ENCODE measurements at regions not wholly inside any gene's neighbourhood (a gene's known extent, or its start where the extent isn't known, plus 50 kb on each side); places are given as distances from the start of the nearest gene placed in this dataset.

GRCh38 chr10:8586504-8586903 is 532.0 kb downstream of the GATA3 start:
- ChIA-PET CTCF (no interaction called here), POLR2A (no interaction called here)
- peak; percentile 47 for ATAC-seq
- DNase-seq: peak; percentile 49
- H3K4me1 Mint-ChIP-seq (ENCODE audit: low read depth): peaks cover 8% of the 10 kb centered on the region
- H3K27ac Mint-ChIP-seq: no peak overlapping the region
- intact Hi-C loops (cut with micrococcal nuclease): no loop called here
- TF ChIP-seq, protein P1, sequence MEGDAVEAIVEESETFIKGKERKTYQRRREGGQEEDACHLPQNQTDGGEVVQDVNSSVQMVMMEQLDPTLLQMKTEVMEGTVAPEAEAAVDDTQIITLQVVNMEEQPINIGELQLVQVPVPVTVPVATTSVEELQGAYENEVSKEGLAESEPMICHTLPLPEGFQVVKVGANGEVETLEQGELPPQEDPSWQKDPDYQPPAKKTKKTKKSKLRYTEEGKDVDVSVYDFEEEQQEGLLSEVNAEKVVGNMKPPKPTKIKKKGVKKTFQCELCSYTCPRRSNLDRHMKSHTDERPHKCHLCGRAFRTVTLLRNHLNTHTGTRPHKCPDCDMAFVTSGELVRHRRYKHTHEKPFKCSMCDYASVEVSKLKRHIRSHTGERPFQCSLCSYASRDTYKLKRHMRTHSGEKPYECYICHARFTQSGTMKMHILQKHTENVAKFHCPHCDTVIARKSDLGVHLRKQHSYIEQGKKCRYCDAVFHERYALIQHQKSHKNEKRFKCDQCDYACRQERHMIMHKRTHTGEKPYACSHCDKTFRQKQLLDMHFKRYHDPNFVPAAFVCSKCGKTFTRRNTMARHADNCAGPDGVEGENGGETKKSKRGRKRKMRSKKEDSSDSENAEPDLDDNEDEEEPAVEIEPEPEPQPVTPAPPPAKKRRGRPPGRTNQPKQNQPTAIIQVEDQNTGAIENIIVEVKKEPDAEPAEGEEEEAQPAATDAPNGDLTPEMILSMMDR (IDR thresholded peaks at IDR 0.05): no peak
- H3K9me3 Mint-ChIP-seq: no peaks in the 10 kb centered on the region
- H3K27me3 Mint-ChIP-seq: peaks cover 31% of the 10 kb centered on the region
- H3K36me3 Mint-ChIP-seq (ENCODE audit: low read depth): no peaks in the 10 kb centered on the region
- H3K4me3 Mint-ChIP-seq: no peak overlapping the region

- TF ChIP-seq, protein P1 (IDR thresholded peaks at IDR 0.05): no peak
- POLR2A ChIA-PET: no interaction called here
- no peak overlapping the region for H3K4me3 Mint-ChIP-seq
- DNase-seq (no peak), ATAC-seq (no peak)
- no peaks in the 10 kb centered on the region for H3K36me3 Mint-ChIP-seq (ENCODE audit: low read depth)
- CTCF ChIA-PET: no interaction called here
- H3K4me1 Mint-ChIP-seq (ENCODE audit: low read depth): peaks cover 8% of the 10 kb centered on the region
- H3K27me3 Mint-ChIP-seq: peaks cover 26% of the 10 kb centered on the region
- no peak overlapping the region for H3K27ac Mint-ChIP-seq
- intact Hi-C loops (cut with micrococcal nuclease): no loop called here
- H3K9me3 Mint-ChIP-seq: no peaks in the 10 kb centered on the region
These were observed 533.6 kb downstream of the GATA3 start for GRCh38 chr10:8588135-8588534.

GRCh38 chr10:8590518-8590917 is 536.0 kb downstream of the GATA3 start:
- ChIA-PET POLR2A (no interaction called here), CTCF (interaction anchor here (0.8 kb wide), 1 partner anchor 24 kb away, joined by 3 read pairs; no protein-coding TSS in a partner anchor)
- Mint-ChIP-seq H3K36me3 (ENCODE audit: low read depth) (no peaks in the 10 kb centered on the region), H3K9me3 (no peaks in the 10 kb centered on the region), H3K27ac (no peak overlapping the region), H3K4me3 (no peak overlapping the region), H3K27me3 (peaks cover 19% of the 10 kb centered on the region), H3K4me1 (ENCODE audit: low read depth) (peaks cover 8% of the 10 kb centered on the region)
- TF ChIP-seq, protein P1 (IDR thresholded peaks at IDR 0.05): no peak
- no peak for DNase-seq
- intact Hi-C loops (cut with micrococcal nuclease): no loop called here
- ATAC-seq: no peak

- POLR2A ChIA-PET: no interaction called here
- no peak overlapping the region for H3K4me3 Mint-ChIP-seq
- CTCF ChIA-PET: no interaction called here
- TF ChIP-seq, protein P1 (IDR thresholded peaks at IDR 0.05): no peak
- peaks cover 14% of the 10 kb centered on the region for H3K27me3 Mint-ChIP-seq
- intact Hi-C loops (cut with micrococcal nuclease): no loop called here
- no peak for DNase-seq
- H3K36me3 Mint-ChIP-seq (ENCODE audit: low read depth): no peaks in the 10 kb centered on the region
- H3K9me3 Mint-ChIP-seq: no peaks in the 10 kb centered on the region
- peaks cover 6% of the 10 kb centered on the region for H3K4me1 Mint-ChIP-seq (ENCODE audit: low read depth)
- no peak overlapping the region for H3K27ac Mint-ChIP-seq
- no peak for ATAC-seq
These were observed 537.2 kb downstream of the GATA3 start for GRCh38 chr10:8591640-8592039.

- ChIA-PET CTCF (no interaction called here), POLR2A (no interaction called here)
- TF ChIP-seq, protein P1 (IDR thresholded peaks at IDR 0.05): no peak
- no peak overlapping the region for H3K27ac Mint-ChIP-seq
- H3K27me3 Mint-ChIP-seq: peaks cover 4% of the 10 kb centered on the region
- H3K4me1 Mint-ChIP-seq (ENCODE audit: low read depth): no peaks in the 10 kb centered on the region
- ATAC-seq: no peak
- no peaks in the 10 kb centered on the region for H3K36me3 Mint-ChIP-seq (ENCODE audit: low read depth)
- no peak for DNase-seq
- H3K4me3 Mint-ChIP-seq: no peak overlapping the region
- H3K9me3 Mint-ChIP-seq: no peaks in the 10 kb centered on the region
- intact Hi-C loops (cut with micrococcal nuclease): no loop called here
These were observed 539.7 kb downstream of the GATA3 start for GRCh38 chr10:8594176-8594575.

All from activated CD8-positive, alpha-beta T cell treated with anti-CD3 and anti-CD28 coated beads for 36 hours (primary cell).